ENCODE measurements at regions not wholly inside any gene's neighbourhood (a gene's known extent, or its start where the extent isn't known, plus 50 kb on each side); places are given as distances from the start of the nearest gene placed in this dataset.

GRCh38 chr3:43996379-43997301, 245.0 kb upstream of the TOPAZ1 start:
- DNase-seq: no peak
- TF ChIP-seq GATA1 (IDR thresholded peaks at IDR 0.05; ENCODE audit: low read depth, low read length) (no peak), POLR2A (IDR thresholded peaks at IDR 0.05; ENCODE audit: low read length) (no peak)

GRCh38 chr3:43997316-43997715, 244.4 kb upstream of the TOPAZ1 start:
- no peak for DNase-seq
- no peak for TF ChIP-seq POLR2A (IDR thresholded peaks at IDR 0.05; ENCODE audit: low read length)

- DNase-seq: no peak
Measured at GRCh38 chr3:43997788-43998369, 243.8 kb upstream of the TOPAZ1 start.

GRCh38 chr3:43998370-43998835, 243.3 kb upstream of the TOPAZ1 start:
- no peak for TF ChIP-seq GATA1 (IDR thresholded peaks at IDR 0.05; ENCODE audit: low read depth, low read length)
- no peak for TF ChIP-seq POLR2A (IDR thresholded peaks at IDR 0.05; ENCODE audit: low read length)
- no peak for DNase-seq

More at GRCh38 chr3:43997788-43998369, 243.8 kb upstream of the TOPAZ1 start:
- TF ChIP-seq GATA1 (IDR thresholded peaks at IDR 0.05; ENCODE audit: low read depth, low read length) (no peak), POLR2A (IDR thresholded peaks at IDR 0.05; ENCODE audit: low read length) (no peak)

- no peak for TF ChIP-seq GATA1 (IDR thresholded peaks at IDR 0.05; ENCODE audit: low read depth, low read length)
- TF ChIP-seq POLR2A (IDR thresholded peaks at IDR 0.05; ENCODE audit: low read length): no peak
- DNase-seq: peak; percentile 43 to 45
Measured at GRCh38 chr3:43998836-43999727, 242.6 kb upstream of the TOPAZ1 start.

- DNase-seq: no peak
- TF ChIP-seq POLR2A (IDR thresholded peaks at IDR 0.05; ENCODE audit: low read length): no peak
- no peak for TF ChIP-seq GATA1 (IDR thresholded peaks at IDR 0.05; ENCODE audit: low read depth, low read length)
Measured at GRCh38 chr3:43999728-44000319, 241.9 kb upstream of the TOPAZ1 start.

GRCh38 chr3:44000586-44000985, 241.1 kb upstream of the TOPAZ1 start:
- DNase-seq: no peak
- TF ChIP-seq GATA1 (IDR thresholded peaks at IDR 0.05; ENCODE audit: low read depth, low read length) (no peak), POLR2A (IDR thresholded peaks at IDR 0.05; ENCODE audit: low read length) (no peak)

GRCh38 chr3:44001072-44001471, 240.6 kb upstream of the TOPAZ1 start:
- TF ChIP-seq POLR2A (IDR thresholded peaks at IDR 0.05; ENCODE audit: low read length) (no peak), GATA1 (IDR thresholded peaks at IDR 0.05; ENCODE audit: low read depth, low read length) (no peak)
- DNase-seq: no peak

GRCh38 chr3:44003801-44004200, 237.9 kb upstream of the TOPAZ1 start:
- no peak for TF ChIP-seq GATA1 (IDR thresholded peaks at IDR 0.05; ENCODE audit: low read depth, low read length)
- TF ChIP-seq POLR2A (IDR thresholded peaks at IDR 0.05; ENCODE audit: low read length): no peak
- no peak for DNase-seq

GRCh38 chr3:44011680-44012079, 230.0 kb upstream of the TOPAZ1 start:
- TF ChIP-seq POLR2A (IDR thresholded peaks at IDR 0.05; ENCODE audit: low read length) (no peak), GATA1 (IDR thresholded peaks at IDR 0.05; ENCODE audit: low read depth, low read length) (no peak)
- no peak for DNase-seq

- TF ChIP-seq POLR2A (IDR thresholded peaks at IDR 0.05; ENCODE audit: low read length): no peak
- TF ChIP-seq GATA1 (IDR thresholded peaks at IDR 0.05; ENCODE audit: low read depth, low read length): no peak
- DNase-seq: no peak
Measured at GRCh38 chr3:44012160-44012899, 229.4 kb upstream of the TOPAZ1 start.

GRCh38 chr3:44013967-44014366, 227.7 kb upstream of the TOPAZ1 start:
- DNase-seq: no peak
- TF ChIP-seq GATA1 (IDR thresholded peaks at IDR 0.05; ENCODE audit: low read depth, low read length) (no peak), POLR2A (IDR thresholded peaks at IDR 0.05; ENCODE audit: low read length) (no peak)

GRCh38 chr3:44015170-44015569, 226.5 kb upstream of the TOPAZ1 start:
- no peak for TF ChIP-seq POLR2A (IDR thresholded peaks at IDR 0.05; ENCODE audit: low read length)
- TF ChIP-seq GATA1 (IDR thresholded peaks at IDR 0.05; ENCODE audit: low read depth, low read length): no peak

More at GRCh38 chr3:44015170-44015569, 226.5 kb upstream of the TOPAZ1 start:
- no peak for DNase-seq
